ENCODE measurements at regions not wholly inside any gene's neighbourhood (a gene's known extent, or its start where the extent isn't known, plus 50 kb on each side); places are given as distances from the start of the nearest gene placed in this dataset.

- no peak for FAIRE-seq
Measured at GRCh38 chr9:99445371-99445891, 223.3 kb downstream of the SEC61B start.

GRCh38 chr9:99445920-99446319, 223.8 kb downstream of the SEC61B start:
- FAIRE-seq, result no peak

GRCh38 chr9:99447951-99448350, 225.9 kb downstream of the SEC61B start:
- no peak for FAIRE-seq

GRCh38 chr9:99449726-99450125, 227.6 kb downstream of the SEC61B start:
- no peak for FAIRE-seq

GRCh38 chr9:99451112-99451606, 229.1 kb downstream of the SEC61B start:
- FAIRE-seq, result no peak

- no peak for FAIRE-seq
Measured at GRCh38 chr9:99457406-99457805, 235.3 kb downstream of the SEC61B start.

GRCh38 chr9:99457981-99458380, 235.9 kb downstream of the SEC61B start:
- FAIRE-seq, result no peak

- FAIRE-seq, result no peak
Measured at GRCh38 chr9:99459919-99460318, 237.8 kb downstream of the SEC61B start.

- no peak for FAIRE-seq
Measured at GRCh38 chr9:99463131-99463530, 241.0 kb downstream of the SEC61B start.

- FAIRE-seq, result no peak
Measured at GRCh38 chr9:99464568-99464967, 242.5 kb downstream of the SEC61B start.

GRCh38 chr9:99465231-99465907, 243.3 kb downstream of the SEC61B start:
- no peak for FAIRE-seq

- FAIRE-seq, result no peak
Measured at GRCh38 chr9:99466104-99466503, 244.0 kb downstream of the SEC61B start.

GRCh38 chr9:99466781-99467180, 244.7 kb downstream of the SEC61B start:
- FAIRE-seq, result no peak

GRCh38 chr9:99471033-99471432, 249.0 kb downstream of the SEC61B start:
- FAIRE-seq, result no peak

- FAIRE-seq, result no peak
Measured at GRCh38 chr9:99472240-99472915, 250.3 kb downstream of the SEC61B start.

GRCh38 chr9:99472916-99473245, 250.8 kb downstream of the SEC61B start:
- no peak for FAIRE-seq

GRCh38 chr9:99474186-99474585, 252.1 kb downstream of the SEC61B start:
- FAIRE-seq, result no peak

- FAIRE-seq, result no peak
Measured at GRCh38 chr9:99475401-99476065, 253.5 kb downstream of the SEC61B start.

GRCh38 chr9:99478469-99479027, 256.5 kb downstream of the SEC61B start:
- no peak for FAIRE-seq

GRCh38 chr9:99479929-99480328, 257.8 kb downstream of the SEC61B start:
- FAIRE-seq, result no peak

GRCh38 chr9:99485459-99485858, 263.4 kb downstream of the SEC61B start:
- FAIRE-seq, result no peak

GRCh38 chr9:99486684-99487083, 264.6 kb downstream of the SEC61B start:
- no peak for FAIRE-seq
